ENCODE measurements at regions not wholly inside any gene's neighbourhood (a gene's known extent, or its start where the extent isn't known, plus 50 kb on each side); places are given as distances from the start of the nearest gene placed in this dataset.
"Not testable (repeated sequence)": the region's sequence is repeated elsewhere in the genome, so short reads cannot be mapped to it uniquely, and the experiment has no call there.

GRCh38 chr6:9307187-9307586 lies 871.8 kb upstream of the SLC35B3 start:
- DNase-seq (ENCODE audit: low read depth) = no peak

GRCh38 chr6:9295644-9296043 lies 860.3 kb upstream of the SLC35B3 start:
- DNase-seq (ENCODE audit: low read depth) = no peak

DNA sequence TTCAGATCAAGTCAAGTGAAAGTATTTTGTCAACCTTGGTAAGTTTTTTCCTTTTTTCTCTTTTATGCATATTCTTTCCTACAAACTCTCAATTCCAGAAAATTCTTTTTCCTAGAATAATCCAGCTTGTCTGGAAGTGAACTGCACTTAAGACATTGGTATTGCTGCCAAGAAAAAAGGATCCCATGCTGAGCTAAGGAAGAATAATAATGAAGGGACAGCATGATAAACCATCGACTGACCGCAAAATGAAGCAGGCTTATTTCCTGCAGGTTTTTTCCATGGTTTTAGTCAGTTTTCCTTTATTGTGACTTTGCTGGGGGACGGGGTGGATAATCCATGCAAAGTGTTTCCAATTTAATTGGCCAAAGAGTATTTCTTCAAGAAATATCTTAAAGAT lies 857.6 kb upstream of the SLC35B3 start:
- DNase-seq (ENCODE audit: low read depth) = no peak

GRCh38 chr6:9290342-9290741 lies 855.0 kb upstream of the SLC35B3 start:
- not testable (repeated sequence) for DNase-seq (ENCODE audit: low read depth)

DNA sequence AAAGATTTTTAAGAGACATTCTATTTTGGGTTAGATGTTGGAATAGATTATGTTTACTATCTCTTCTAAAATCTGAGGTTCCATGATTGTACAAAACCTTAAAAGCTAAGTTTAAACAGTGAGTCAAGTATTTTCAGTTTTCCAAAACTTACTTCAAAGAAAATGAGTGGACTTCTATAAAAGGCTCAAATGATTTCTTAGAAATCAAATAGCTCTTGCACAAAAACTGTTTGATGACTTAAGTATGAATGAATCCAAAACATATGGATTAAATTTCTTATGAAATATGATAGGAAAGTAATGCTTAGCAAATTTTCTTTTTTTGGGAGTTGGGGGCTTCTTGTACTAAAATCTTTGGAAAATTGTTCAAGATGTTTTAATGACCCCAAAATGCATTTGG lies 837.3 kb upstream of the SLC35B3 start:
- DNase-seq (ENCODE audit: low read depth) = no peak

- no peak for DNase-seq (ENCODE audit: low read depth)
Observed at GRCh38 chr6:9266741-9267140, 831.4 kb upstream of the SLC35B3 start.

GRCh38 chr6:9257215-9257614 lies 821.9 kb upstream of the SLC35B3 start:
- DNase-seq (ENCODE audit: low read depth) = no peak

- no peak for DNase-seq (ENCODE audit: low read depth)
Observed at GRCh38 chr6:9254251-9254650, 818.9 kb upstream of the SLC35B3 start.

- no peak for DNase-seq (ENCODE audit: low read depth)
Observed at GRCh38 chr6:9252799-9253198, 817.5 kb upstream of the SLC35B3 start.

DNA sequence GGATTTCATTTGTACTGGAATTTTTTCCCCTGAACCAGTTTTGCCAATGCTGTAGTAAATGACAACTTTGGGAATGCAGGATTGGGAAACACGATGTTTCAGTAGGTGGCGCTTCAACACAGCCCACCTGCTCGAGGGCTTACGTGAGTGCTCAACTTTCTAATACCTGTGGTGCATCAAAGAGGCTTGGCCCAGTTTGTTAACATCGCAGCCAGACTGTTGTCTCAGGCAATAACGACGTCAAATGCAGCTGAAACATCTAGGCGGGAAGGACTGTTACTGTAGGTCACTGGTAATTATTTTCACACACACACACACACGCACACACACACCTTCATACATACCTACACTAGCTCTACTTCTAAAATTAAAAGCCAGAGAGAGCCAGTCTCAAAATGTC lies 815.5 kb upstream of the SLC35B3 start:
- no peak for DNase-seq (ENCODE audit: low read depth)

DNA sequence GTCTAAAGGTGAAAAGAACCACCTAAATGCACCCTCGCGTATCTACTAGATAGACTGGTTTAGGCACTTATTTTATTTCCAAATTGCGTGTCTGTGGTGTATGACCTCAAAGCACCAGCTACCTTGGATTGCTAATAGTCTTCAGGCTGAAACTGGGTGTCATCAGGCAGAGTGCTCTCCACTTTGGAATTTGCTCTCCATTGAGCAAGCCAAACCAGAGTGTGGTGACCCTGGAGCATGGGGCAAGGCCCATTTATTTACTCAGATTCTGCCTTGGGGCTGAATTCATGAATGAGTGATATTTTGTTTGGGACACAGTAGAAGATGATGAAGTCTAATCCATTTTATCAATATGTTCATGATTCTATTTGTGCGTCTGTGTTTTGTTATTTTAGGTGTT lies 812.8 kb upstream of the SLC35B3 start:
- no peak for DNase-seq (ENCODE audit: low read depth)

DNA sequence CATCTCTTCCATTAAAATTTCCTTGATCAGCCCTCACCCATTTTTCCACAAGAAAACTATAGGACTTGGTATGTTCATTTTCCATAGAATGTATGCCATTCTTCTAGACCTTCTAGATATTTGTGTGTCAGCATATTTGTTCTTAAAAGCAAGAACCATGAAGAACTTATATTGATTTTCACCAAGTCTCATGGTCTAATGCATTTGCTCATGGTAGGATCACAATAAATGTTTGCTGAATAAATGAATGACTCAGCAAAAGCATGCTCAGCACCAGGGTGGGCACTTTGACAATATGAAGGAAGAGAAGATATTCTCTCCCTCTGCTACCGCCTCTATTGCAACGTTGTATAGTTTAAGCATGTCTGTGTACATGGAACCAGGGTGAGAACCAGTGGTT lies 805.5 kb upstream of the SLC35B3 start:
- no peak for DNase-seq (ENCODE audit: low read depth)

- DNase-seq (ENCODE audit: low read depth) = no peak
Observed at GRCh38 chr6:9236443-9236842, 801.1 kb upstream of the SLC35B3 start.

DNA sequence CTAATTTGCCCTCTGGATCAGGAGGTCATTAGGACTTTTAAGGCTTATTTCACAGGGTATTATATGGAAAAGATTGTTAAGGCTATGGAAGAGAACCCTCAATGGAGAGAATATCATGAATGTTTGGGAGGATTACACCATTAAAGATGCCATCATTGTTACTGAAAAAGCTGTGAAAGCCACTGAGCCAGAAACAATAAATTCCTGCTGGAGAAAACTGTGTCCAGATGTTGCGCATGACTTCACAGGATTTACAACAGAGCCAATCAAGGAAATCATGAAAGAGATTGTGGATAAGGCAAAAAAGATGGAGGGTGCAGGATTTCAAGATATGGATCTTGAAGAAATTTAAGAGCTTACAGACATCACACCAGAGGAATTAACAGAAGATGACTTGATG lies 798.3 kb upstream of the SLC35B3 start:
- no peak for DNase-seq (ENCODE audit: low read depth)

DNA sequence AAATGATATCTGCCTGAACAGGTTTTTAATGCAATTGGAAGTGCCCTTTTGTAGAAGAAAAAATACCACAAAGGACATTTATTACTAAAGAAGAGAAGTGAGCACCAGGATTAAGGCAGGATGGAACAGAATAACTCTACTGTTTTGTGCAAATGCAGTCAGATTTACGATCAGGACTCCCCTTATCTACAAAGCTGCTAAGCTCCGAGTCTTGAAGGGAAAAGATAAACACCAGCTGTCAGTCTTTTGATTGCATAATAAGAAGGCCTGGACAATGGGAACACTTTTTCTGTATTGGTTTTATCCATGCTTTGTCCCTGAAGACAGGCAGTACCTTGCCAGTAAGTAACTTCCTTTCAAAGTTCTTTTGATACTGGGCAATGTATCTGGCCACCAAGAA lies 797.9 kb upstream of the SLC35B3 start:
- DNase-seq (ENCODE audit: low read depth) = no peak

GRCh38 chr6:9225441-9225871 lies 790.1 kb upstream of the SLC35B3 start:
- DNase-seq (ENCODE audit: low read depth) = no peak

GRCh38 chr6:9224539-9224938 lies 789.2 kb upstream of the SLC35B3 start:
- DNase-seq (ENCODE audit: low read depth) = no peak

- not testable (repeated sequence) for DNase-seq (ENCODE audit: low read depth)
Observed at GRCh38 chr6:9213717-9214116, 778.4 kb upstream of the SLC35B3 start.

DNA sequence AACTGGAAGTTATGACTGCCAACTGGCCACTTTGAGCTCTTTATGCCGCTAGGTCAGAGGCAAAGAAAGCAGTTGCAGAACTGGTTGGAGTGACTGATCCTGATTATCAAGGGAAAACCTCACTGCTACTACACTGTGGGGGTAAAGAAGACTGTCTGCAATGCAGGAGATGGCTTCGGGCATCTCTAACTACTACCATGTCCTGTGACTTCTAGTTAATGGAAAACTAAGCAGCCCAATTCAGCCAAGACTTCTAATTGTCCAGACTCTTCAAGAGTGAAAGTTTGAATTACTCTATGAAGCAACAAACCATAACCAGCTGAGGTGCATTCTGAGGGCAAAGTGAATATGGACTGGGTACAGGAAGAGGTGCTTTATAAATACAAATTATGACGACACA lies 773.6 kb upstream of the SLC35B3 start:
- DNase-seq (ENCODE audit: low read depth) = no peak

- no peak for DNase-seq (ENCODE audit: low read depth)
Observed at GRCh38 chr6:9205645-9206044, 770.3 kb upstream of the SLC35B3 start.

DNA sequence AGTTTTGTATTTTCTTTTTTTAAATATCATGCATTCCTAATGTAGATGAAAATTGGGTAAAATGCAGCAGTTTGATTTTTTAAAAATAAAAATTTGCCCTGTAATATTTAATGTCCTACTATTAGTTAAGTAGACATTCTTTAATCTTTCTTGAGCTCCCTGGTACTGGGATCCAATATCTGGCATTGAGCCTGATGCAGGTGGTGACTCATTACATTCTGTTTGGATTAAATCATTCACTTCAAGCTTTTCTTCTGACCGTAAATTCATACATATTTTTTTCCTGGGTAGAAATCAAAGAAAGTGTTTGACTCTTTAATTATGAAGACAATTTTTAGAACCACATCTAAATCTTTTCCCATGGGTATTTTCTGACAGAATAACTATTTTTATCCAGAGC lies 768.8 kb upstream of the SLC35B3 start:
- no peak for DNase-seq (ENCODE audit: low read depth)

DNA sequence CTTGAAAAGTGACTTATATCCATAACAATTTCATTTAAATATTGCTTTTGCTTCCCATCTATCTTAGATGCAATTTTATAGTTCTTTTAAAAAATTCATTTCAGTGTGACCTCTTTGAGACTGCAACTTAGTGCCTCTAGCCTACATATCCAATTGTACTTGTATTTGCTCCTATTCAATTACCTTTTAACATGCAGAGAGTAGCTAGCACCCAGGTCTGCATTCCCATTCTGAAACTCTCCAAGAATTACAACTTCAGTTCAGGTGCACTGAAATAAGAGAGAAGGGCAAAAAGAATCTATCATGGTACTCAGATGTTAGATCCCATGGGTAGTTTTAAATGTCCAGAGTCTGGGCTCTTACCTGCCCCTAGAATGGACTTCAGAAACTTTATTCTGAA lies 765.4 kb upstream of the SLC35B3 start:
- DNase-seq (ENCODE audit: low read depth) = no peak

- no peak for DNase-seq (ENCODE audit: low read depth)
Observed at GRCh38 chr6:9197726-9198125, 762.4 kb upstream of the SLC35B3 start.

- DNase-seq (ENCODE audit: low read depth) = no peak
Observed at GRCh38 chr6:9195322-9195721, 760.0 kb upstream of the SLC35B3 start.

GRCh38 chr6:9192405-9192909 lies 757.1 kb upstream of the SLC35B3 start:
- no peak for DNase-seq (ENCODE audit: low read depth)

All from stimulated activated CD8-positive, alpha-beta memory T cell treated with anti-CD3 and anti-CD28 coated beads, Interleukin-12 subunit alpha, Interleukin-12 subunit beta, amount 100 ng/mL, for 4 hours (primary cell).